Psoas muscle (tissue), 7 donors: ENCODE measurements at regions not wholly inside any gene's neighbourhood (a gene's known extent, or its start where the extent isn't known, plus 50 kb on each side); places are given as distances from the start of the nearest gene placed in this dataset.
A peak's percentile ranks its signal among the peaks of the same experiment; 100 is the strongest.

Experiments used
- ATAC-seq, 4 donors: fragments of 200-7000 bp; cut with Tn5 transposase; one replicate each; pipeline ENCODE4 v1.9.1; 2020; ENCODE audit warnings: moderate library complexity in 3 of 4, mild to moderate bottlenecking in 2 of 4
- DNase-seq, 2 donors: peaks; one replicate each; pipeline ENCODE4 v3.0.0-alpha.2; 2020
- H3K27ac ChIP-seq: fragments of 200-600 bp; one replicate; pipeline ENCODE4 v1.8.0; 2022
- H3K27me3 ChIP-seq, 3 donors: fragments of 200-600 bp in 1 of 3; one replicate each; pipeline versions ENCODE4 v1.6.1 to v1.8.0; 2013 to 2022; ENCODE audit warnings: low read length in 2 of 3, mild to moderate bottlenecking in 2 of 3, moderate library complexity in 1 of 3; ENCODE audit not compliant: insufficient read depth in 3 of 3
- H3K36me3 ChIP-seq, 2 donors: fragments of 200-600 bp in 1 of 2; one replicate each; pipeline versions ENCODE4 v1.6.1 to v1.8.0; 2013 to 2022; ENCODE audit warnings: low read depth in 1 of 2, mild to moderate bottlenecking in 1 of 2, moderate library complexity in 1 of 2; ENCODE audit not compliant: insufficient read depth in 1 of 2
- H3K4me1 ChIP-seq: fragments of 200-600 bp; one replicate; pipeline ENCODE4 v1.8.0; 2022
- H3K4me3 ChIP-seq: fragments of 200-600 bp; one replicate; pipeline ENCODE4 v1.8.0; 2022; ENCODE audit warnings: mild to moderate bottlenecking
- H3K9me3 ChIP-seq: fragments of 200-600 bp; one replicate; pipeline ENCODE4 v1.8.0; 2022
- CTCF ChIP-seq: fragments of 200-600 bp; IDR thresholded peaks from one replicate; pipeline ENCODE4 v1.8.0; 2022; ENCODE audit warnings: antibody characterized with exemption
- WGBS, 3 donors: extraction: QIAGEN DNeasy Blood & Tissue Kit; methylation state at CpG; one replicate each; pipeline versions ENCODE4 v1.1.6 to v1.1.7; 2013; 5-methylcytosine and 5-hydroxymethylcytosine counted together
- intact Hi-C, 2 donors: fragments of 100-400 bp; cut with DNase I; formaldehyde crosslinking; loops; one replicate each; pipeline versions ENCODE4 v1.11.0 to v1.14.2; 2022
- donor health status: healthy with polysubstance abuse.
- donor health status: DM: no; HTN: no; CAD: no; lungs with moderate emphysema.
- donor health status: Bipolar disorder and iron deficiency.
- donor health status: healthy.
- donor health status: DM: yes; HTN: yes; CAD: no.
- donor health status: DM: no; HTN: no; CAD: no.
- donor health status: DM: yes; HTN: yes; CAD: no.

DNA sequence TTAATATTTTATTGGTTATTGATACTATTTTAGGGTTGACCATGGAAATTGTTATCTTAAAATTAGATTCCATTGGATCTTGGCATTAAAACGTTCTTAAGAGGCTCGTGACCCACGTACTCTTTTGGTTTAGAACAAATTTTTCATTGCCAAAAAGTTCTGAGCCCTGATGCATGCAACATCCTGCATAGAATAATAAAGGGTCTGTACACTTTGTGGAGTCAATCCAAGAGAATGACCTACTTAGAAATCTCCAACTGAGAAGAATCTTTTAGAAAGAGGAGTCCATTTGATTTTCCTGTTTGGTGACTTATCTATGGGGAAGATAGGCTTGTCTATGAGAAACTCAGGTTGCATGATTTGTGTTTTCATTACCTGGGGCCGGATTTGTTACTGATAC is 404.2 kb upstream of the RGMA start:
- Histone ChIP-seq H3K4me1 (peaks cover 5% of the 10 kb centered on the region), H3K4me3 (no peak overlapping the region), H3K27ac (no peak overlapping the region), H3K9me3 (no peaks in the 10 kb centered on the region), H3K36me3 (no peaks in the 10 kb centered on the region), H3K27me3 (no peaks in the 10 kb centered on the region)
- DNase-seq = no peak
- WGBS, 3 donors = 70 to 82% (median 71%) methylated on average over 4 of the region's 4 CpGs
- intact Hi-C loops = no loop called here
- no peak for ATAC-seq
- no peak for TF ChIP-seq CTCF

- intact Hi-C loops = no loop called here
- Histone ChIP-seq H3K27ac (no peak overlapping the region), H3K4me1 (peaks cover 17% of the 10 kb centered on the region), H3K4me3 (no peak overlapping the region), H3K9me3 (no peaks in the 10 kb centered on the region), H3K27me3 (no peaks in the 10 kb centered on the region), H3K36me3 (no peaks in the 10 kb centered on the region)
- no peak for TF ChIP-seq CTCF
- ATAC-seq (no peak), DNase-seq (no peak)
- WGBS, 3 donors = 62 to 82% (median 63%) methylated on average over 8 of the region's 8 CpGs
Measured at GRCh38 chr15:93491291-93491690, 402.3 kb upstream of the RGMA start.

- intact Hi-C loops = loop anchor here in 1 of 2 donors (10.0 kb wide), 1 partner anchor 404 kb away; the partner anchor contains the start of gene RGMA
Measured at GRCh38 chr15:93488296-93488713, 399.3 kb upstream of the RGMA start.

GRCh38 chr15:93486407-93487117 is 397.6 kb upstream of the RGMA start:
- H3K4me1 ChIP-seq = peaks cover 18% of the 10 kb centered on the region
- no peaks in the 10 kb centered on the region for H3K36me3 ChIP-seq
- TF ChIP-seq CTCF = no peak
- DNase-seq = peak; percentile 41 to 72
- no peaks in the 10 kb centered on the region for H3K9me3 ChIP-seq
- H3K27ac ChIP-seq = peak overlapping the region; percentile 80
- 36 to 58% (median 42%) methylated on average over 13 of the region's 13 CpGs for WGBS, 3 donors
- ATAC-seq = peak; percentile 84 to 93 (median 88)
- no peak overlapping the region for H3K4me3 ChIP-seq
- H3K27me3 ChIP-seq = no peaks in the 10 kb centered on the region
- intact Hi-C loops = loop anchor here in 1 of 2 donors (10.0 kb wide), 1 partner anchor 402 kb away; the partner anchor contains the start of gene RGMA

More at GRCh38 chr15:93488296-93488713, 399.3 kb upstream of the RGMA start:
- Histone ChIP-seq H3K4me3 (no peak overlapping the region), H3K27me3 (no peaks in the 10 kb centered on the region), H3K9me3 (no peaks in the 10 kb centered on the region), H3K27ac (no peak overlapping the region), H3K4me1 (peaks cover 18% of the 10 kb centered on the region), H3K36me3 (no peaks in the 10 kb centered on the region)
- DNase-seq = no peak
- TF ChIP-seq CTCF = no peak
- WGBS, 3 donors = 68 to 82% (median 68%) methylated on average over 5 of the region's 5 CpGs
- no peak for ATAC-seq
